GM12874 (cell line): ENCODE measurements at regions not wholly inside any gene's neighbourhood (a gene's known extent, or its start where the extent isn't known, plus 50 kb on each side); places are given as distances from the start of the nearest gene placed in this dataset.

Experiments used
- TF ChIP-seq, protein P1 (sequence below): IDR thresholded peaks from 2 replicates; pipeline ENCODE4 v1.5.1; 2011; ENCODE audit warnings: low read depth, mild to moderate bottlenecking, control low read depth, low read length, moderate library complexity; ENCODE audit not compliant: insufficient read depth

DNA sequence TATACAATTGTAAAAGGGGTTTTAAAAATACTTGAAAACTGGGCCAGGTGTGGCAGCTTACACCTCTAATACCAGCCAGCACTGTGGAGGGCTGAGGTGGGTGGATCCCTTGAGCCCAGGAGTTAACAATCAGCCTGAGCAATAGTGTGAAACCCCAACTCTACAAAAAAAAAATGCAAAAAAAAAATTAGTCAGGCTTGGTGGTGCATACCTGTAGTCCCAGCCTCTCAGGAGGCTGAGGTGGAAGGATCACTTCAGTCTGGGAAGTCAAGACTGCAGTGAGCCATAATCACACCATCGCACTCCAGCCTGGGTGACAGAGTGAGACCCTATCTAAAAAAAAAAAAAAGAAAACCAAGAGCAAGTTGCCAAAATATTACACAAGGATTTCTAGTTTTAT lies 182.7 kb downstream of the UBE2E3 start:
- TF ChIP-seq, protein P1, sequence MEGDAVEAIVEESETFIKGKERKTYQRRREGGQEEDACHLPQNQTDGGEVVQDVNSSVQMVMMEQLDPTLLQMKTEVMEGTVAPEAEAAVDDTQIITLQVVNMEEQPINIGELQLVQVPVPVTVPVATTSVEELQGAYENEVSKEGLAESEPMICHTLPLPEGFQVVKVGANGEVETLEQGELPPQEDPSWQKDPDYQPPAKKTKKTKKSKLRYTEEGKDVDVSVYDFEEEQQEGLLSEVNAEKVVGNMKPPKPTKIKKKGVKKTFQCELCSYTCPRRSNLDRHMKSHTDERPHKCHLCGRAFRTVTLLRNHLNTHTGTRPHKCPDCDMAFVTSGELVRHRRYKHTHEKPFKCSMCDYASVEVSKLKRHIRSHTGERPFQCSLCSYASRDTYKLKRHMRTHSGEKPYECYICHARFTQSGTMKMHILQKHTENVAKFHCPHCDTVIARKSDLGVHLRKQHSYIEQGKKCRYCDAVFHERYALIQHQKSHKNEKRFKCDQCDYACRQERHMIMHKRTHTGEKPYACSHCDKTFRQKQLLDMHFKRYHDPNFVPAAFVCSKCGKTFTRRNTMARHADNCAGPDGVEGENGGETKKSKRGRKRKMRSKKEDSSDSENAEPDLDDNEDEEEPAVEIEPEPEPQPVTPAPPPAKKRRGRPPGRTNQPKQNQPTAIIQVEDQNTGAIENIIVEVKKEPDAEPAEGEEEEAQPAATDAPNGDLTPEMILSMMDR: no peak

DNA sequence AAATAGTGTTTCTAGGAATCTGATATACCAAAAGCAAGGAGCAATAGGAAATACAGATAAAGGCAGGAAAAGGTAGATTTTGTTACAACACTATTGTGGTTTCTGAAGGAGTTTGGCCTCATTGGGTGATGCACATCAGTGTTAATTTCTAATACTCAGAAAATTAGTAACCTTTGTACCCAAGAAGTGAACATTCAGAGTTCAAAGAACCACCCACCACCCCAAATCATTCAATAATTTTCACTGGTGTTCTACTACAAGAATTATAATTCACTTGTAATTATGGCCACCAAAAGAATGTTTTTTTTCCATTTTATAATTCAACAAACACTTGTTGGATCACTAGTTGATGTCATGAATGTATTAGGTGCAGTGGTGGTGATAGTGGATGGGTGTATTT lies 183.3 kb downstream of the UBE2E3 start:
- TF ChIP-seq, protein P1: no peak

DNA sequence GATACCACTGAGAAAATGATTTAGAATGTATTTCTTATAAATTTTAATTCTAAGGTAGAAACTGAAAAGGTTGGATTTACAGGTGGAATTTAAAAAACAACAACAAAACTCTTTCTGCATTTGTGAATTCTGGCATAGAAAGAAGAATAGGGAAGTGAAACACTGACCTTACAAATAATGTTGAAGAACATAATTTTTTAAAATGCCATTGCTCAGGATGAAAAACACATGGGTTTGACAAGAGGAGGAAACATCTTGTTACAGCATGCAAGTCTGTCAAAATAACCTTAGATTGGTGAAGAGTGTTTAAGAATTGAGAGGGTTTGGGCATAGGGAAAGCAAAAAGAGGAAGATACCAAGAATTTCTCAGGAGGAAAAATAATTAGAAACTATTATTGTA lies 184.3 kb downstream of the UBE2E3 start:
- TF ChIP-seq, protein P1: no peak

DNA sequence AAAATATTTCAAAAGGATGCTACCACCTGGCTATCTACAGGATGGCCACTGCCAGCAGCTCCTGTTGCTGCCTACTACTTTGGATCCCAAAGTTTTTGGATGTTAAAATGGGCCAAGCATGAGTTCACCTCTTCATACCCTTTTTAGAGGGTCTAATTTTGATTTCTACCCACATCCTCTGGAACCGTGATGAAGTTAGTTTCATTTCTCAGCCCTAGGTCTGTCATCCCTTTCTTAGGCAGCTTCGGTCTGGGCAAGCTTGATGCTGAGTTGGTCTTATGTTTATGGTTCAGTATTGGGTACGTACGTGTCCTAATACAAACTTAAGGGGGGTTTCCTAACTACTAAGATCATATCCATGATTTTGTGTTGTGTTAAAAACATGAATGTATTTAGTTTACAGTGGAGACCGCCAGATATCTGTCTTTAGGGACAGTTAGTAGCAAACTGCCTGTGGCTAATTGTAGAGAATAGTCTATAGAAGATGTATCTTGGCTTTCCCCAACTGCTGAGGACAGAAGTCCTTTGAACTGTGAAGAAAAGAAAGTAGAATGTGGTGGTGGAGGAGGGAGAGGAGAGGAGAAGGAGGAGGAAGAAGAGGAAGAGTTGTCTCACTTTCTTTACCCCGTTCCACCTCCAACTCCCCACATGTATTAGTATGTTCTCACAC lies 184.9 kb downstream of the UBE2E3 start:
- TF ChIP-seq, protein P1: no peak

DNA sequence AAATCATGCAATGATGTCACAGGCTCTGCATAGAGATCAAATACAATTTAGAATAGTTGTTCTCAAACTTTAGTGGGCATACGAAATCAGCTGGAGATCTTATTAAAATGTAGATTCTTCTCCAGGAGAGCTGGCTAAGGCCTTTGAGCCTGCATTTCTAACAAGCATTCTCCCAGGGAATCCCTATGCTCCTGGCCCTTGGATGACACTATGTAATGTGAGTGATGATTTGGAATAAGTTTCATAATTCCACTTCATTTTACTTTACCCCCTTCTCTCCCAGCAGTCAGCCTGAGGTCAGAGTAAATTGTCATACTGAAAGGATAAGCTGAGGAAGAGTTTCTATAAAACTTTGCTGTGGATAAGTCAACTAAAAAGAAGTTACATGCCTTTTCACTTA lies 189.1 kb downstream of the UBE2E3 start:
- TF ChIP-seq, protein P1: no peak

DNA sequence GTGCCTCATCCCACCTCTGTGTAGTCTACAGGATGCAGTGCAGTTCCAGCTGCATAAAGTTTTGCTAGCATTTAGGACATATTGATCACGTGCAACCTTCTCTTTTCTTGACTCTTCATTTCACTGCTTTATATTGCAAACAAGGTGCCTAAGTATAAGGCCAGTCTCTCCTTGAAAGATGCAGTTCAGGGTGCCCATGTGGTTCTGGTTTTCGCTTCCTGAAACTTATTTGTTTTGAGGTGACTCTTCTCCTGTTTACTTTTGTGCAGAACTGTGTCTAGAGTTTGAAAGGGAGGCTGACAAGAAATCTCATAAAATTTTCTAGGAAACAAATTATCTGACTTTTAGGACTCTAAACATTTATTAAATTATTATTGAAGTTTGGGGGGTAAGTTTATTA lies 189.9 kb downstream of the UBE2E3 start:
- TF ChIP-seq, protein P1: no peak

DNA sequence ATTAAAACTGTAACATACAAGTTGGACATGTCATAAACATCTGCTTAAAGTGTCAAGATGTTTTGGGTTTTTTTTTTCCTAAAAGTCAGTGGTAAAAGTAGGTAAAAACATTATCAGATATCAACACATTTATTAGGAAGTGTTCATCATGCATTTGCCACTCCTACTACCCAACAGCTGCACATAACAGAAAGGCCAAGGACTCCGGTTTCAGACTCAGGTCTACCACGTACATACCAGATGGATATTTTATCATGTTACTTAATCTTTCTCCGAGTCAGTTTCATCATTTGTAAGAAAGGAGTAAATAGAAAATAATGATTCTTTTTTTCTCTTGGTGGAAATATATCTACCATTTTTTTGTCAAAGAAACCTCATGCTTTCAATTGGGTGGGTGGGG lies 192.3 kb downstream of the UBE2E3 start:
- TF ChIP-seq, protein P1: no peak
